NCI-H345 treated with DMSO at 0.1 percent for 48 hours (cell line): ENCODE measurements at regions not wholly inside any gene's neighbourhood (a gene's known extent, or its start where the extent isn't known, plus 50 kb on each side); places are given as distances from the start of the nearest gene placed in this dataset.
A peak's percentile ranks its signal among the peaks of the same experiment; 100 is the strongest.
"Not testable (repeated sequence)": the region's sequence is repeated elsewhere in the genome, so short reads cannot be mapped to it uniquely, and the experiment has no call there.

Experiments used
- DNase-seq: peaks from one replicate; lab custom pipeline; 2025; ENCODE audit not compliant: unreplicated experiment; lab: John Stamatoyannopoulos, UW

GRCh38 chr2:107094450-107094986 is 208.6 kb upstream of the ST6GAL2 start:
- DNase-seq = no peak

- no peak for DNase-seq
Observed at GRCh38 chr2:107102176-107102575, 216.2 kb upstream of the ST6GAL2 start.

GRCh38 chr2:107107351-107107750 is 221.4 kb upstream of the ST6GAL2 start:
- no peak for DNase-seq

- DNase-seq = no peak
Observed at GRCh38 chr2:107108556-107108955, 222.6 kb upstream of the ST6GAL2 start.

GRCh38 chr2:107111623-107112022 is 225.7 kb upstream of the ST6GAL2 start:
- DNase-seq = no peak

- no peak for DNase-seq
Observed at GRCh38 chr2:107112561-107112960, 226.6 kb upstream of the ST6GAL2 start.

- DNase-seq = no peak
Observed at GRCh38 chr2:107128381-107128780, 242.4 kb upstream of the ST6GAL2 start.

- DNase-seq = no peak
Observed at GRCh38 chr2:107132070-107132469, 246.1 kb upstream of the ST6GAL2 start.

GRCh38 chr2:107132746-107133145 is 246.8 kb upstream of the ST6GAL2 start:
- no peak for DNase-seq

- DNase-seq = no peak
Observed at GRCh38 chr2:107133412-107133811, 247.4 kb upstream of the ST6GAL2 start.

- DNase-seq = no peak
Observed at GRCh38 chr2:107136733-107137132, 250.8 kb upstream of the ST6GAL2 start.

GRCh38 chr2:107137706-107138105 is 251.7 kb upstream of the ST6GAL2 start:
- peak; percentile 8 for DNase-seq

GRCh38 chr2:107146181-107146580 is 260.2 kb upstream of the ST6GAL2 start:
- no peak for DNase-seq

- DNase-seq = not testable (repeated sequence)
Observed at GRCh38 chr2:107146645-107147044, 260.7 kb upstream of the ST6GAL2 start.

GRCh38 chr2:107148055-107148454 is 262.1 kb upstream of the ST6GAL2 start:
- DNase-seq = no peak

- no peak for DNase-seq
Observed at GRCh38 chr2:107148496-107148895, 262.5 kb upstream of the ST6GAL2 start.

GRCh38 chr2:107160640-107161239 is 274.8 kb upstream of the ST6GAL2 start:
- no peak for DNase-seq

GRCh38 chr2:107168141-107168540 is 282.2 kb upstream of the ST6GAL2 start:
- no peak for DNase-seq

GRCh38 chr2:107174171-107174570 is 288.2 kb upstream of the ST6GAL2 start:
- no peak for DNase-seq

GRCh38 chr2:107182981-107183380 is 297.0 kb upstream of the ST6GAL2 start:
- no peak for DNase-seq

GRCh38 chr2:107187870-107188269 is 301.9 kb upstream of the ST6GAL2 start:
- DNase-seq = no peak

- no peak for DNase-seq
Observed at GRCh38 chr2:107195631-107196030, 309.7 kb upstream of the ST6GAL2 start.

- DNase-seq = peak; percentile 95
Observed at GRCh38 chr2:107197594-107198294, 311.8 kb upstream of the ST6GAL2 start.
